Keratinocyte (primary cell): ENCODE measurements at regions not wholly inside any gene's neighbourhood (a gene's known extent, or its start where the extent isn't known, plus 50 kb on each side); places are given as distances from the start of the nearest gene placed in this dataset.

ENCODE experiments used
- DNase-seq: peaks from one replicate; pipeline ENCODE4 v3.0.0-alpha.2; 2011; ENCODE audit warnings: low read depth, missing footprints, low spot score
- FAIRE-seq: peaks from 2 replicates; lab custom pipeline; 2011; peaks lifted over from hg19 to GRCh38; lab: Jason Lieb, UNC
- H2AFZ ChIP-seq: 2 replicates; pipeline ENCODE4 v1.6.0; 2012; ENCODE audit warnings: low read length, control low read depth, inconsistent platforms; ENCODE audit not compliant: control insufficient read depth
- H3K27ac ChIP-seq: 2 replicates; pipeline ENCODE4 v1.5.1; 2011; ENCODE audit warnings: low read length; ENCODE audit not compliant: control insufficient read depth, insufficient read depth
- H3K27me3 ChIP-seq: 3 replicates; pipeline ENCODE4 v1.6.0; 2011; ENCODE audit warnings: low read length; ENCODE audit not compliant: control insufficient read depth, insufficient read depth; ENCODE audit errors: extremely low read depth
- H3K36me3 ChIP-seq, 2 experiments: 2 replicates in 1 of 2; 3 replicates in 1 of 2; pipeline ENCODE4 v1.5.1; 2011; ENCODE audit warnings: low read length in 2 of 2, mild to moderate bottlenecking in 1 of 2; ENCODE audit not compliant: control insufficient read depth in 2 of 2, insufficient read depth in 2 of 2; ENCODE audit errors: extremely low read depth in 1 of 2
- H3K4me1 ChIP-seq: 3 replicates; pipeline ENCODE4 v1.5.1; 2011; ENCODE audit warnings: low read length; ENCODE audit not compliant: control insufficient read depth, insufficient read depth; ENCODE audit errors: extremely low read depth
- H3K4me2 ChIP-seq: 3 replicates; pipeline ENCODE4 v1.6.0; 2011; ENCODE audit warnings: low read depth, low read length; ENCODE audit not compliant: control insufficient read depth, insufficient read depth; ENCODE audit errors: extremely low read depth
- H3K4me3 ChIP-seq, 3 experiments: fragments of 200-600 bp in 1 of 3; sonication (generic) in 1 of 3; 2 replicates in 2 of 3; 3 replicates in 1 of 3; pipeline ENCODE4 v1.5.1; 2011 to 2016; ENCODE audit warnings: low read length in 3 of 3, mild to moderate bottlenecking in 3 of 3, control low read depth in 2 of 3, inconsistent platforms in 1 of 3, low read depth in 1 of 3, mixed read lengths in 1 of 3, mixed run types in 1 of 3, moderate library complexity in 1 of 3; ENCODE audit not compliant: control insufficient read depth in 2 of 3, insufficient read depth in 2 of 3; ENCODE audit errors: extremely low read depth in 1 of 3
- H3K79me2 ChIP-seq: 2 replicates; pipeline ENCODE4 v1.6.0; 2012; ENCODE audit warnings: low read length; ENCODE audit not compliant: control insufficient read depth, insufficient read depth
- H3K9ac ChIP-seq: 3 replicates; pipeline ENCODE4 v1.6.0; 2011; ENCODE audit warnings: low read length; ENCODE audit not compliant: control insufficient read depth, insufficient read depth; ENCODE audit errors: extremely low read depth
- H3K9me1 ChIP-seq: 3 replicates; pipeline ENCODE4 v1.6.0; 2011; ENCODE audit warnings: low read length; ENCODE audit not compliant: control insufficient read depth, insufficient read depth; ENCODE audit errors: extremely low read depth
- H3K9me3 ChIP-seq: 2 replicates; pipeline ENCODE4 v1.5.1; 2012; ENCODE audit warnings: low read depth, low read length; ENCODE audit not compliant: control insufficient read depth
- H4K20me1 ChIP-seq: 3 replicates; pipeline ENCODE4 v1.6.0; 2011; ENCODE audit warnings: low read length; ENCODE audit not compliant: control insufficient read depth, insufficient read depth; ENCODE audit errors: extremely low read depth
- EZH2 ChIP-seq: IDR thresholded peaks from one replicate; pipeline ENCODE4 v1.6.1; 2012; ENCODE audit warnings: inconsistent platforms, mild to moderate bottlenecking, low read length, moderate library complexity
- dilution Hi-C: fragments of 300-500 bp; cut with MboI; formaldehyde crosslinking; loops from one replicate; pipeline ENCODE4 v1.7.0; 2020; ENCODE audit warnings: low sequenced_read_pairs; ENCODE audit not compliant: extremely low pct_ligation_motif_present
- TF ChIP-seq, protein P1 (sequence below), 3 experiments: IDR thresholded peaks in 1 of 3; conservative IDR thresholded peaks in 1 of 3; optimal IDR thresholded peaks in 1 of 3; 2 replicates in 2 of 3; 3 replicates in 1 of 3; pipeline versions ENCODE3 to v1.5.1; 2011; ENCODE audit warnings: low read length in 3 of 3, mild to moderate bottlenecking in 3 of 3, moderate library complexity in 2 of 3, control low read depth in 1 of 3, inconsistent platforms in 1 of 3; ENCODE audit not compliant: insufficient read depth in 2 of 3; ENCODE audit errors: extremely low read depth in 1 of 3

DNA sequence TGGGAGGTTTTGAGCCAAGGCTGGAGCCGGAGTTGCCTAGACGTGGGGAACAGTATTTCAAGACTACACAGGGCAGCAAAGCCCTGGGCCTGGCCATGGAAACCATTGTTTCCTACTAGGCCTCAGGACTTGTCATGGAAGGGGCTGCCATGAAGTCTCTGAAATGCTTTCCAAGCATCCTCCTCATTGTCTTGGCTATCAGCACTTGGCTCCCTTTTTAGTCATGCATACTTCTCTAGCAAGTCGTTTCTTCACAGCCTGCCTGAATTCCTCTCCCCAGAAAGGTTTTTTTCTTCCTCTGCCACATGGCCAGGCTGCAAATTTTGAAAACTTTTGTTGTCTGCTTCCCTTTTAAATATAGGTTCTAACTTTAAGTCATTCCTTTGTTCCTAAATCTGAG lies 406.6 kb upstream of the TMPRSS15 start:
- FAIRE-seq, result no peak
- H3K9me3 ChIP-seq, result no peaks in the 10 kb centered on the region
- no peak overlapping the region for H3K27ac ChIP-seq
- no peak for DNase-seq
- H3K4me2 ChIP-seq, result no peak overlapping the region
- H3K79me2 ChIP-seq, result no peaks in the 10 kb centered on the region
- H2AFZ ChIP-seq, result no peak overlapping the region
- no peaks in the 10 kb centered on the region for H4K20me1 ChIP-seq
- H3K9me1 ChIP-seq, result no peaks in the 10 kb centered on the region
- TF ChIP-seq, protein P1, sequence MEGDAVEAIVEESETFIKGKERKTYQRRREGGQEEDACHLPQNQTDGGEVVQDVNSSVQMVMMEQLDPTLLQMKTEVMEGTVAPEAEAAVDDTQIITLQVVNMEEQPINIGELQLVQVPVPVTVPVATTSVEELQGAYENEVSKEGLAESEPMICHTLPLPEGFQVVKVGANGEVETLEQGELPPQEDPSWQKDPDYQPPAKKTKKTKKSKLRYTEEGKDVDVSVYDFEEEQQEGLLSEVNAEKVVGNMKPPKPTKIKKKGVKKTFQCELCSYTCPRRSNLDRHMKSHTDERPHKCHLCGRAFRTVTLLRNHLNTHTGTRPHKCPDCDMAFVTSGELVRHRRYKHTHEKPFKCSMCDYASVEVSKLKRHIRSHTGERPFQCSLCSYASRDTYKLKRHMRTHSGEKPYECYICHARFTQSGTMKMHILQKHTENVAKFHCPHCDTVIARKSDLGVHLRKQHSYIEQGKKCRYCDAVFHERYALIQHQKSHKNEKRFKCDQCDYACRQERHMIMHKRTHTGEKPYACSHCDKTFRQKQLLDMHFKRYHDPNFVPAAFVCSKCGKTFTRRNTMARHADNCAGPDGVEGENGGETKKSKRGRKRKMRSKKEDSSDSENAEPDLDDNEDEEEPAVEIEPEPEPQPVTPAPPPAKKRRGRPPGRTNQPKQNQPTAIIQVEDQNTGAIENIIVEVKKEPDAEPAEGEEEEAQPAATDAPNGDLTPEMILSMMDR (optimal IDR thresholded peaks at IDR 0.05 in 1 of 3, IDR thresholded peaks at IDR 0.05 in 1 of 3, conservative IDR thresholded peaks at IDR 0.05 in 1 of 3; ENCODE audit: extremely low read depth in 1 of 3, insufficient read depth in 2 of 3, low read length in 3 of 3), result no peak
- TF ChIP-seq EZH2, result no peak
- no peaks in the 10 kb centered on the region for H3K27me3 ChIP-seq
- no peak overlapping the region for H3K4me3 ChIP-seq
- dilution Hi-C loops, result no loop called here
- no peaks in the 10 kb centered on the region for H3K4me1 ChIP-seq
- no peak overlapping the region for H3K9ac ChIP-seq
- H3K36me3 ChIP-seq, result no peaks in the 10 kb centered on the region

DNA sequence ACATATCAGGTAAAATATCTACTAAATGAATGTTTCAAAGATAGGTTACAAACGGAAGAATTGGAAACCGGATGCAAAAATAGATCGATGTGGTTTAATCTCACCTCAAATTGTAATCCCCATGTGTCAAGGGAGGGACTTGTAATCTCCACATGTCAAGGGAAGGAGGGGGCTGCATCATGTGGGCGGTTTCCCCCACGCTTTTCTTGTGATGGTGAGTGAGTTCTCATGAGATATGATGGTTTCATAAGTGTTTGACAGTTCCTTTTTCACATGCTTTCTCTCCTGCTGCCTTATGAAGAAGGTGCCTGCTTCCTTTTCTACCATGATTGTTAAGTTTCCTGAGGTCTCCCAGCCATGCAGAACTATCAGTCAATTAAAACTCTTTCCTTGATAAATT lies 408.7 kb upstream of the TMPRSS15 start:
- FAIRE-seq, result no peak
- dilution Hi-C loops, result no loop called here
- no peaks in the 10 kb centered on the region for H3K36me3 ChIP-seq

More for the DNA sequence above, 408.7 kb upstream of the TMPRSS15 start:
- no peaks in the 10 kb centered on the region for H3K9me1 ChIP-seq
- H3K4me1 ChIP-seq, result no peaks in the 10 kb centered on the region
- H3K9me3 ChIP-seq, result no peaks in the 10 kb centered on the region
- H3K4me2 ChIP-seq, result no peak overlapping the region
- DNase-seq, result no peak
- TF ChIP-seq EZH2, result no peak
- TF ChIP-seq, protein P1 (optimal IDR thresholded peaks at IDR 0.05 in 1 of 3, IDR thresholded peaks at IDR 0.05 in 1 of 3, conservative IDR thresholded peaks at IDR 0.05 in 1 of 3; ENCODE audit: extremely low read depth in 1 of 3, insufficient read depth in 2 of 3, low read length in 3 of 3), result no peak
- H3K27me3 ChIP-seq, result no peaks in the 10 kb centered on the region
- H4K20me1 ChIP-seq, result no peaks in the 10 kb centered on the region
- H3K9ac ChIP-seq, result no peak overlapping the region
- H2AFZ ChIP-seq, result no peak overlapping the region
- no peak overlapping the region for H3K27ac ChIP-seq
- no peak overlapping the region for H3K4me3 ChIP-seq
- no peaks in the 10 kb centered on the region for H3K79me2 ChIP-seq
